B cell (primary cell): ENCODE measurements at regions not wholly inside any gene's neighbourhood (a gene's known extent, or its start where the extent isn't known, plus 50 kb on each side); places are given as distances from the start of the nearest gene placed in this dataset.

ENCODE experiments used
- EZH2 ChIP-seq: IDR thresholded peaks from 2 replicates; pipeline ENCODE4 v1.6.1; 2012; ENCODE audit warnings: borderline replicate concordance, low read depth, mild to moderate bottlenecking, moderate library complexity, low read length; ENCODE audit not compliant: insufficient read depth, poor library complexity, severe bottlenecking
- TF ChIP-seq, protein P1 (sequence below): fragments of 200-600 bp; IDR thresholded peaks from one replicate; pipeline ENCODE4 v1.8.0; 2022; ENCODE audit warnings: antibody characterized with exemption, mild to moderate bottlenecking

DNA sequence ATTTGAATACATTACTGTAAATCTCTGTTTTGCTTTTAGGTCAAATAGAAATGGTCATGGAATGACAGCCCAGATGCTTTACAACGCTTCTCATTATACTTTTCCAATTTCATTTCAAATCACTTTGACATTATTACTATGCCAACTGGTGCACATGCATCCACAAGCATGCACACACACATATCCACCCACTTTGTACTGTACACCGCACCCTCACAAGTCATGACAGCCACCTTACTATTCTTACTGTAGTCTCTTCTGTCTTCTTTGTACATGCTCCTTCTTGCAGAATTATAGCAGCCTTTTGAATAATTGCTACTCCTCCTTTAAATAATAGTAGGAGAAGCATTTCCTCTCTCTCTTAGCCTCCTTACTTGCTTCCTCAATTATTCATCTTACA, 1361.4 kb downstream of the ROBO1 start:
- no peak for TF ChIP-seq EZH2
- TF ChIP-seq, protein P1, sequence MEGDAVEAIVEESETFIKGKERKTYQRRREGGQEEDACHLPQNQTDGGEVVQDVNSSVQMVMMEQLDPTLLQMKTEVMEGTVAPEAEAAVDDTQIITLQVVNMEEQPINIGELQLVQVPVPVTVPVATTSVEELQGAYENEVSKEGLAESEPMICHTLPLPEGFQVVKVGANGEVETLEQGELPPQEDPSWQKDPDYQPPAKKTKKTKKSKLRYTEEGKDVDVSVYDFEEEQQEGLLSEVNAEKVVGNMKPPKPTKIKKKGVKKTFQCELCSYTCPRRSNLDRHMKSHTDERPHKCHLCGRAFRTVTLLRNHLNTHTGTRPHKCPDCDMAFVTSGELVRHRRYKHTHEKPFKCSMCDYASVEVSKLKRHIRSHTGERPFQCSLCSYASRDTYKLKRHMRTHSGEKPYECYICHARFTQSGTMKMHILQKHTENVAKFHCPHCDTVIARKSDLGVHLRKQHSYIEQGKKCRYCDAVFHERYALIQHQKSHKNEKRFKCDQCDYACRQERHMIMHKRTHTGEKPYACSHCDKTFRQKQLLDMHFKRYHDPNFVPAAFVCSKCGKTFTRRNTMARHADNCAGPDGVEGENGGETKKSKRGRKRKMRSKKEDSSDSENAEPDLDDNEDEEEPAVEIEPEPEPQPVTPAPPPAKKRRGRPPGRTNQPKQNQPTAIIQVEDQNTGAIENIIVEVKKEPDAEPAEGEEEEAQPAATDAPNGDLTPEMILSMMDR = no peak
